ENCODE measurements at regions not wholly inside any gene's neighbourhood (a gene's known extent, or its start where the extent isn't known, plus 50 kb on each side); places are given as distances from the start of the nearest gene placed in this dataset.

- peaks cover under 1% of the 10 kb centered on the region for H3K27me3 ChIP-seq (ENCODE audit: control insufficient read depth, extremely low read depth, insufficient read depth, low read length)
- no peaks in the 10 kb centered on the region for H3K36me3 ChIP-seq (ENCODE audit: control insufficient read depth in 2 of 2, extremely low read depth in 1 of 2, insufficient read depth in 2 of 2, low read length in 2 of 2)
- H4K20me1 ChIP-seq (ENCODE audit: control insufficient read depth, extremely low read depth, insufficient read depth, low read length): no peaks in the 10 kb centered on the region
- no peaks in the 10 kb centered on the region for H3K4me1 ChIP-seq (ENCODE audit: control insufficient read depth, extremely low read depth, insufficient read depth, low read length)
- H3K27ac ChIP-seq (ENCODE audit: control insufficient read depth, insufficient read depth, low read length): no peak overlapping the region
- DNase-seq (ENCODE audit: low read depth, low spot score): peak; percentile 17
- dilution Hi-C loops (cut with MboI; ENCODE audit: extremely low pct_ligation_motif_present, low sequenced_read_pairs): no loop called here
- FAIRE-seq: peak; percentile 71
- no peak overlapping the region for H3K4me3 ChIP-seq (ENCODE audit: control insufficient read depth in 2 of 3, extremely low read depth in 1 of 3, insufficient read depth in 2 of 3, low read depth in 1 of 3, low read length in 3 of 3)
- no peak overlapping the region for H3K9ac ChIP-seq (ENCODE audit: control insufficient read depth, extremely low read depth, insufficient read depth, low read length)
- H2AFZ ChIP-seq (ENCODE audit: control insufficient read depth, low read length): peak overlapping the region; percentile 17
- TF ChIP-seq EZH2 (IDR thresholded peaks at IDR 0.05; ENCODE audit: low read length): no peak
- no peak for TF ChIP-seq CTCF (optimal IDR thresholded peaks at IDR 0.05 in 1 of 3, IDR thresholded peaks at IDR 0.05 in 1 of 3, conservative IDR thresholded peaks at IDR 0.05 in 1 of 3; ENCODE audit: extremely low read depth in 1 of 3, insufficient read depth in 2 of 3, low read length in 3 of 3)
- H3K79me2 ChIP-seq (ENCODE audit: control insufficient read depth, insufficient read depth, low read length): no peaks in the 10 kb centered on the region
- H3K9me1 ChIP-seq (ENCODE audit: control insufficient read depth, extremely low read depth, insufficient read depth, low read length): no peaks in the 10 kb centered on the region
- no peak overlapping the region for H3K4me2 ChIP-seq (ENCODE audit: control insufficient read depth, extremely low read depth, insufficient read depth, low read depth, low read length)
- no peaks in the 10 kb centered on the region for H3K9me3 ChIP-seq (ENCODE audit: control insufficient read depth, low read depth, low read length)
Observed at GRCh38 chr5:72015103-72015548, 92.1 kb upstream of the MAP1B start.

GRCh38 chr5:72018143-72018803, 89.0 kb upstream of the MAP1B start:
- FAIRE-seq: peak; percentile 86
- H3K27me3 ChIP-seq (ENCODE audit: control insufficient read depth, extremely low read depth, insufficient read depth, low read length): peaks cover 8% of the 10 kb centered on the region

More at GRCh38 chr5:72018143-72018803, 89.0 kb upstream of the MAP1B start:
- Histone ChIP-seq H3K4me1 (ENCODE audit: control insufficient read depth, extremely low read depth, insufficient read depth, low read length) (no peaks in the 10 kb centered on the region), H4K20me1 (ENCODE audit: control insufficient read depth, extremely low read depth, insufficient read depth, low read length) (no peaks in the 10 kb centered on the region), H3K36me3 (ENCODE audit: control insufficient read depth in 2 of 2, extremely low read depth in 1 of 2, insufficient read depth in 2 of 2, low read length in 2 of 2) (no peaks in the 10 kb centered on the region), H3K9me3 (ENCODE audit: control insufficient read depth, low read depth, low read length) (no peaks in the 10 kb centered on the region), H2AFZ (ENCODE audit: control insufficient read depth, low read length) (no peak overlapping the region), H3K9ac (ENCODE audit: control insufficient read depth, extremely low read depth, insufficient read depth, low read length) (no peak overlapping the region), H3K9me1 (ENCODE audit: control insufficient read depth, extremely low read depth, insufficient read depth, low read length) (no peaks in the 10 kb centered on the region), H3K4me2 (ENCODE audit: control insufficient read depth, extremely low read depth, insufficient read depth, low read depth, low read length) (no peak overlapping the region), H3K79me2 (ENCODE audit: control insufficient read depth, insufficient read depth, low read length) (no peaks in the 10 kb centered on the region), H3K27ac (ENCODE audit: control insufficient read depth, insufficient read depth, low read length) (no peak overlapping the region), H3K4me3 (ENCODE audit: control insufficient read depth in 2 of 3, extremely low read depth in 1 of 3, insufficient read depth in 2 of 3, low read depth in 1 of 3, low read length in 3 of 3) (no peak overlapping the region)
- TF ChIP-seq EZH2 (IDR thresholded peaks at IDR 0.05; ENCODE audit: low read length): no peak
- peak; percentile 92 to 99 (median 94) for TF ChIP-seq CTCF (optimal IDR thresholded peaks at IDR 0.05 in 1 of 3, IDR thresholded peaks at IDR 0.05 in 1 of 3, conservative IDR thresholded peaks at IDR 0.05 in 1 of 3; ENCODE audit: extremely low read depth in 1 of 3, insufficient read depth in 2 of 3, low read length in 3 of 3)
- DNase-seq (ENCODE audit: low read depth, low spot score): peak; percentile 26
- dilution Hi-C loops (cut with MboI; ENCODE audit: extremely low pct_ligation_motif_present, low sequenced_read_pairs): no loop called here
